Nephron (organoid): ENCODE measurements at regions not wholly inside any gene's neighbourhood (a gene's known extent, or its start where the extent isn't known, plus 50 kb on each side); places are given as distances from the start of the nearest gene placed in this dataset.

ENCODE experiments used
- H3K27ac Mint-ChIP-seq, 3 experiments: 2 replicates each; pipeline ENCODE4 v1.8.0; 2020; ENCODE audit warnings: mixed read lengths in 3 of 3, mild to moderate bottlenecking in 2 of 3, moderate library complexity in 1 of 3
- H3K27me3 Mint-ChIP-seq: 2 replicates; pipeline ENCODE4 v1.8.0; 2021; ENCODE audit warnings: low read depth, mild to moderate bottlenecking, moderate library complexity, mixed read lengths
- H3K36me3 Mint-ChIP-seq: 2 replicates; pipeline ENCODE4 v1.8.0; 2020; ENCODE audit warnings: low read depth, mixed read lengths
- H3K4me1 Mint-ChIP-seq: 2 replicates; pipeline ENCODE4 v1.8.0; 2020; ENCODE audit warnings: mixed read lengths
- H3K4me3 Mint-ChIP-seq, 3 experiments: 2 replicates each; pipeline ENCODE4 v1.8.0; 2020; ENCODE audit warnings: mild to moderate bottlenecking in 3 of 3, mixed read lengths in 3 of 3, moderate library complexity in 2 of 3
- H3K9me3 Mint-ChIP-seq: 2 replicates; pipeline ENCODE4 v1.8.0; 2020; ENCODE audit warnings: mixed read lengths
- CTCF ChIP-seq, 3 experiments: fragments of 200-600 bp; sonication (generic); IDR thresholded peaks; one replicate each; pipeline ENCODE4 v1.5.0; 2021; ENCODE audit warnings: antibody characterized with exemption in 3 of 3; ENCODE audit not compliant: unreplicated experiment in 3 of 3

- Mint-ChIP-seq H3K9me3 (no peaks in the 10 kb centered on the region), H3K4me3 (no peak overlapping the region), H3K27ac (no peak overlapping the region), H3K27me3 (no peaks in the 10 kb centered on the region), H3K4me1 (no peaks in the 10 kb centered on the region), H3K36me3 (no peaks in the 10 kb centered on the region)
- TF ChIP-seq CTCF (IDR thresholded peaks at IDR 0.05; ENCODE audit: unreplicated experiment in 3 of 3) = no peak
Measured at GRCh38 chr19:30757104-30757836, 385.1 kb downstream of the ZNF536 start.

- no peak overlapping the region for H3K4me3 Mint-ChIP-seq
- no peak overlapping the region for H3K27ac Mint-ChIP-seq
- peaks cover 4% of the 10 kb centered on the region for H3K9me3 Mint-ChIP-seq
- no peaks in the 10 kb centered on the region for H3K36me3 Mint-ChIP-seq
- no peak for TF ChIP-seq CTCF (IDR thresholded peaks at IDR 0.05; ENCODE audit: unreplicated experiment in 3 of 3)
- no peaks in the 10 kb centered on the region for H3K4me1 Mint-ChIP-seq
- H3K27me3 Mint-ChIP-seq = no peaks in the 10 kb centered on the region
Measured at GRCh38 chr19:30755581-30755980, 383.4 kb downstream of the ZNF536 start.

GRCh38 chr19:30754162-30754561, 382.0 kb downstream of the ZNF536 start:
- H3K27me3 Mint-ChIP-seq = no peaks in the 10 kb centered on the region
- H3K36me3 Mint-ChIP-seq = no peaks in the 10 kb centered on the region
- peaks cover 10% of the 10 kb centered on the region for H3K9me3 Mint-ChIP-seq
- H3K4me3 Mint-ChIP-seq = no peak overlapping the region
- TF ChIP-seq CTCF (IDR thresholded peaks at IDR 0.05; ENCODE audit: unreplicated experiment in 3 of 3) = no peak
- no peak overlapping the region for H3K27ac Mint-ChIP-seq
- H3K4me1 Mint-ChIP-seq = no peaks in the 10 kb centered on the region

GRCh38 chr19:30752876-30753275, 380.7 kb downstream of the ZNF536 start:
- Mint-ChIP-seq H3K9me3 (peaks cover 15% of the 10 kb centered on the region), H3K4me1 (no peaks in the 10 kb centered on the region), H3K27me3 (peaks cover 3% of the 10 kb centered on the region), H3K27ac (no peak overlapping the region), H3K4me3 (no peak overlapping the region), H3K36me3 (no peaks in the 10 kb centered on the region)
- no peak for TF ChIP-seq CTCF (IDR thresholded peaks at IDR 0.05; ENCODE audit: unreplicated experiment in 3 of 3)

- TF ChIP-seq CTCF (IDR thresholded peaks at IDR 0.05; ENCODE audit: unreplicated experiment in 3 of 3) = no peak
Measured at GRCh38 chr19:30752201-30752600, 380.0 kb downstream of the ZNF536 start.

GRCh38 chr19:30745476-30745985, 373.3 kb downstream of the ZNF536 start:
- peaks cover 11% of the 10 kb centered on the region for H3K9me3 Mint-ChIP-seq
- no peak overlapping the region for H3K4me3 Mint-ChIP-seq
- no peaks in the 10 kb centered on the region for H3K36me3 Mint-ChIP-seq
- no peak overlapping the region for H3K27ac Mint-ChIP-seq
- H3K27me3 Mint-ChIP-seq = peaks cover 7% of the 10 kb centered on the region
- TF ChIP-seq CTCF (IDR thresholded peaks at IDR 0.05; ENCODE audit: unreplicated experiment in 3 of 3) = no peak
- H3K4me1 Mint-ChIP-seq = peaks cover 6% of the 10 kb centered on the region

More at GRCh38 chr19:30752201-30752600, 380.0 kb downstream of the ZNF536 start:
- Mint-ChIP-seq H3K9me3 (peaks cover 15% of the 10 kb centered on the region), H3K27ac (no peak overlapping the region), H3K36me3 (no peaks in the 10 kb centered on the region), H3K27me3 (peaks cover 3% of the 10 kb centered on the region), H3K4me1 (no peaks in the 10 kb centered on the region), H3K4me3 (no peak overlapping the region)
